ENCODE measurements at regions not wholly inside any gene's neighbourhood (a gene's known extent, or its start where the extent isn't known, plus 50 kb on each side); places are given as distances from the start of the nearest gene placed in this dataset.

- no peak for TF ChIP-seq CTCF (IDR thresholded peaks at IDR 0.05; ENCODE audit: extremely low read depth in 1 of 2, insufficient read depth in 1 of 2, low read depth in 1 of 2, low read length in 2 of 2)
- no peak for TF ChIP-seq POLR2AphosphoS5 (IDR thresholded peaks at IDR 0.05; ENCODE audit: insufficient read depth, low read depth, low read length)
- TF ChIP-seq POLR2A (IDR thresholded peaks at IDR 0.05; ENCODE audit: low read depth, low read length), result no peak
- TF ChIP-seq EZH2 (IDR thresholded peaks at IDR 0.05; ENCODE audit: borderline replicate concordance, low read depth, low read length, severe bottlenecking), result no peak
- no peak for TF ChIP-seq MYC (IDR thresholded peaks at IDR 0.05; ENCODE audit: low read depth, low read length)
- TF ChIP-seq FOS (IDR thresholded peaks at IDR 0.05; ENCODE audit: borderline replicate concordance, insufficient read depth, low read length), result peak; percentile 53
- TF ChIP-seq JUN (IDR thresholded peaks at IDR 0.05; ENCODE audit: borderline replicate concordance, insufficient read depth, insufficient read length, low read depth), result no peak
- TF ChIP-seq MAX (IDR thresholded peaks at IDR 0.05; ENCODE audit: insufficient read depth, insufficient read length), result no peak
These were observed 221.8 kb upstream of the KCNIP4 start for GRCh38 chr4:22170353-22170752.

All from endothelial cell of umbilical vein (primary cell).